ENCODE measurements at regions not wholly inside any gene's neighbourhood (a gene's known extent, or its start where the extent isn't known, plus 50 kb on each side); places are given as distances from the start of the nearest gene placed in this dataset.

DNA sequence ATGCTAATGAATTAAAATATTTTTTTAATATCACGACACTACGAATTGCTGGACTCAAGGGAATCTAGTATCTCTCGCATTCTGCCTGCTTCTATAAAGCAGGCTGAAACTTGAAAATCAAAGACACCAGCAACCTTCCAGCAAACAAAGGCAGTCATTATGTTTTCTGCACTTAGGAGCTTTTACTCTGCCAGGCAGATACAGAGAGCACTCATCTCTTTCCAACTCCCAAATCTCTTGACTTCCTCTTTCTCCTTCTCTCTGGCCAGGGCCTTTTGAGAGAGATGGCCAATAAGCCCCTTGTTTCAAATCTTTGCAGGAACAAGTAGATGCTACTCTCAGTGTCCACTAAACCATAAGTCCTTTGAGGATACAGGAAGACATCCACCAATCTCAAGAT is 95.2 kb upstream of the KLF3 start:
- Histone ChIP-seq H3K9me3 (ENCODE audit: insufficient read depth, low read length) (peaks cover 6% of the 10 kb centered on the region; the same call in 1 of the 2 replicates), H3K36me3 (ENCODE audit: insufficient read depth, insufficient read length, low read length) (no peaks in the 10 kb centered on the region), H3K4me3 (ENCODE audit: insufficient read length, low read depth) (no peak overlapping the region), H3K4me1 (ENCODE audit: insufficient read depth, insufficient read length) (no peaks in the 10 kb centered on the region), H3K9ac (ENCODE audit: insufficient read length, low read depth) (no peak overlapping the region), H3K27me3 (ENCODE audit: insufficient read depth, insufficient read length) (no peaks in the 10 kb centered on the region)
- TF ChIP-seq SUZ12 (IDR thresholded peaks at IDR 0.05; ENCODE audit: extremely low read depth, insufficient read depth, insufficient read length) (no peak), ZNF274 (IDR thresholded peaks at IDR 0.05; ENCODE audit: low read depth, low read length) (no peak), YY1 (IDR thresholded peaks at IDR 0.05; ENCODE audit: insufficient read depth, insufficient read length) (no peak)
- DNase-seq (ENCODE audit: low read depth, low spot score) = no peak

GRCh38 chr4:38570647-38571276 is 93.2 kb upstream of the KLF3 start:
- H3K9ac ChIP-seq (ENCODE audit: insufficient read length, low read depth) = no peak overlapping the region
- no peaks in the 10 kb centered on the region for H3K27me3 ChIP-seq (ENCODE audit: insufficient read depth, insufficient read length)
- TF ChIP-seq YY1 (IDR thresholded peaks at IDR 0.05; ENCODE audit: insufficient read depth, insufficient read length) (no peak), SUZ12 (IDR thresholded peaks at IDR 0.05; ENCODE audit: extremely low read depth, insufficient read depth, insufficient read length) (no peak), ZNF274 (IDR thresholded peaks at IDR 0.05; ENCODE audit: low read depth, low read length) (no peak)
- no peaks in the 10 kb centered on the region for H3K36me3 ChIP-seq (ENCODE audit: insufficient read depth, insufficient read length, low read length)
- H3K4me1 ChIP-seq (ENCODE audit: insufficient read depth, insufficient read length) = no peaks in the 10 kb centered on the region
- H3K4me3 ChIP-seq (ENCODE audit: insufficient read length, low read depth) = no peak overlapping the region
- peaks cover 6% of the 10 kb centered on the region; the same call in 1 of the 2 replicates for H3K9me3 ChIP-seq (ENCODE audit: insufficient read depth, low read length)
- no peak for DNase-seq (ENCODE audit: low read depth, low spot score)

GRCh38 chr4:38572793-38573192 is 91.2 kb upstream of the KLF3 start:
- TF ChIP-seq YY1 (IDR thresholded peaks at IDR 0.05; ENCODE audit: insufficient read depth, insufficient read length) = no peak
- TF ChIP-seq ZNF274 (IDR thresholded peaks at IDR 0.05; ENCODE audit: low read depth, low read length) = no peak
- TF ChIP-seq SUZ12 (IDR thresholded peaks at IDR 0.05; ENCODE audit: extremely low read depth, insufficient read depth, insufficient read length) = no peak
- peaks cover 6% of the 10 kb centered on the region; the same call in 1 of the 2 replicates for H3K9me3 ChIP-seq (ENCODE audit: insufficient read depth, low read length)
- no peak overlapping the region for H3K4me3 ChIP-seq (ENCODE audit: insufficient read length, low read depth)
- no peaks in the 10 kb centered on the region for H3K27me3 ChIP-seq (ENCODE audit: insufficient read depth, insufficient read length)
- H3K4me1 ChIP-seq (ENCODE audit: insufficient read depth, insufficient read length) = no peaks in the 10 kb centered on the region
- DNase-seq (ENCODE audit: low read depth, low spot score) = no peak
- H3K36me3 ChIP-seq (ENCODE audit: insufficient read depth, insufficient read length, low read length) = no peaks in the 10 kb centered on the region
- no peak overlapping the region for H3K9ac ChIP-seq (ENCODE audit: insufficient read length, low read depth)

DNA sequence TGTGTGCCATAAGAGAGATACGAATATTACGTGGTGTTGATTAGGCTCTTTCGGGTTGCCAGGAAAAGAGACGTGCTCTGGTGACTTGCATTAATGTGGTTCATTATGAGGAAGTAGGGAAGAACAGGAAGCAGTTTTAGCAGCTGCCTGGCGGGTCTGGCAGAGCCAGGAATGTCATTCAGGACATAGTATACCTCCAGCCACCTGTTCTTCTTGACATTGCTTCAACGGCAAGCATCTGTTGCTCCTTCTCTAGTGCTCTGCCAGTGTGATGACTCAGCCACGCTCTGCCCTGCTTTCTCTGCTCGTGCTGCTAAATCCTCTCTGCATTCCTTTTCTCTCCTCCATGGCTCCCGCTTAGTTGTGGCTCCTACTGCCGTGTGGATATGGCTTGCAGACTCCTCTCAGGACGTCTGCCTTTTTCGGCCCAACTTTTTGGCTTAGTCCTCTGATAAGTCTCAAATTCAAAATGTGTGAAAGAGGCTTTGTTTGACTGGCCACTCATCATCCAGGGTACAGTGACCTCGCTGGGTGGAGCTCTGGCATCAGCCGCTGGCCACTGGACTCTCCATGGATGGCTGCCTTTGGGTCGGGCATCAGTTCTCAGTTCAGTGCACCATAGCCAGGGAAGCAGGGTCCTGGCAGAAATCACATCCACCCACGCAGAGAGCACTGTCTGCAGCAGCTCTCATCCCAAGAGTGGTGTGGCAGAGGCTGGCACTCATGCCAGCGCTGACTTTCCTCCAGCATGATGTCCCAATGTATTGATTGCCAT is 89.3 kb upstream of the KLF3 start:
- TF ChIP-seq YY1 (IDR thresholded peaks at IDR 0.05; ENCODE audit: insufficient read depth, insufficient read length) (no peak), ZNF274 (IDR thresholded peaks at IDR 0.05; ENCODE audit: low read depth, low read length) (no peak)
- Histone ChIP-seq H3K36me3 (ENCODE audit: insufficient read depth, insufficient read length, low read length) (no peaks in the 10 kb centered on the region), H3K9me3 (ENCODE audit: insufficient read depth, low read length) (peaks cover 6% of the 10 kb centered on the region; the same call in 1 of the 2 replicates), H3K4me3 (ENCODE audit: insufficient read length, low read depth) (no peak overlapping the region), H3K9ac (ENCODE audit: insufficient read length, low read depth) (no peak overlapping the region), H3K4me1 (ENCODE audit: insufficient read depth, insufficient read length) (no peaks in the 10 kb centered on the region), H3K27me3 (ENCODE audit: insufficient read depth, insufficient read length) (no peaks in the 10 kb centered on the region)
- no peak for DNase-seq (ENCODE audit: low read depth, low spot score)

DNA sequence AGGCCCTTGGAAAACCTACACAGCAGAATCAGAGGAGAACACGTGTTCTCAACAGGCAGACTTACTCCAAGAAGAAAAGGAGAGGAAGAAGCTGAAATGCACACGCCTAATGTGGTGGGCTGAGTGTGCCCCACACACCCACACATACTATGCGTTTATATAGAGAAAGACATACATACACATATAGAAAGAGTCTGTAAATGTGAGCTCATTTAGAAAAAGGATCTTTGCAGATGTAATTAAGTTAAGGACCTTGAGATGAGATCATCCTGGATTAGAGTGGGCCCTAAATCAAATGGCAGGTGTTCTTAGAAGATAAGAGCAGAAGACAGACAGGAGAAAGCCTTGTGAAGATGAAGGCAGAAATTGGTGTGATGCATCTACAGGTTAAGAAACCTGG is 87.2 kb upstream of the KLF3 start:
- no peaks in the 10 kb centered on the region for H3K27me3 ChIP-seq (ENCODE audit: insufficient read depth, insufficient read length)
- no peaks in the 10 kb centered on the region for H3K36me3 ChIP-seq (ENCODE audit: insufficient read depth, insufficient read length, low read length)
- DNase-seq (ENCODE audit: low read depth, low spot score) = no peak
- no peak for TF ChIP-seq YY1 (IDR thresholded peaks at IDR 0.05; ENCODE audit: insufficient read depth, insufficient read length)
- TF ChIP-seq SUZ12 (IDR thresholded peaks at IDR 0.05; ENCODE audit: extremely low read depth, insufficient read depth, insufficient read length) = no peak
- no peak for TF ChIP-seq ZNF274 (IDR thresholded peaks at IDR 0.05; ENCODE audit: low read depth, low read length)
- H3K4me1 ChIP-seq (ENCODE audit: insufficient read depth, insufficient read length) = no peaks in the 10 kb centered on the region
- H3K9me3 ChIP-seq (ENCODE audit: insufficient read depth, low read length) = peaks cover 6% of the 10 kb centered on the region; the same call in 1 of the 2 replicates
- no peak overlapping the region for H3K9ac ChIP-seq (ENCODE audit: insufficient read length, low read depth)
- no peak overlapping the region for H3K4me3 ChIP-seq (ENCODE audit: insufficient read length, low read depth)

DNA sequence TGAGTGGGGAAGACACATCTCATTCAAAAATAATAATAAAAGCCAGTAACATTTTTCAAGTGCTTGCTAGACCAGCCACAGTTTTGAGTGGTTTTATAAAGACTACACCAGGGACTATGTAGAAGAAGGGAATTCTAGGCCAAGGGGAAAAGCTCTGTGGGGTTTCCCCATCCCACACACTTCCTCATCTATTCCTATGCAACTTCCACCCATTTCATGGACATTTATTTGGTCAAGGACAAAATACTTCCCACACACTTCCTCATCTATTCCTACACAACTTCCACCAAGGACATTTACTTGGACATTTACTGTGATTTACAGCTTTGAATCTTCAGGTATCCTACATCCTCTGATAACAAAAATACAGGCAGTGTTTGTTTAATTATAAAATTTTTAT is 86.5 kb upstream of the KLF3 start:
- no peak for TF ChIP-seq YY1 (IDR thresholded peaks at IDR 0.05; ENCODE audit: insufficient read depth, insufficient read length)
- no peak for TF ChIP-seq SUZ12 (IDR thresholded peaks at IDR 0.05; ENCODE audit: extremely low read depth, insufficient read depth, insufficient read length)
- TF ChIP-seq ZNF274 (IDR thresholded peaks at IDR 0.05; ENCODE audit: low read depth, low read length) = no peak

DNA sequence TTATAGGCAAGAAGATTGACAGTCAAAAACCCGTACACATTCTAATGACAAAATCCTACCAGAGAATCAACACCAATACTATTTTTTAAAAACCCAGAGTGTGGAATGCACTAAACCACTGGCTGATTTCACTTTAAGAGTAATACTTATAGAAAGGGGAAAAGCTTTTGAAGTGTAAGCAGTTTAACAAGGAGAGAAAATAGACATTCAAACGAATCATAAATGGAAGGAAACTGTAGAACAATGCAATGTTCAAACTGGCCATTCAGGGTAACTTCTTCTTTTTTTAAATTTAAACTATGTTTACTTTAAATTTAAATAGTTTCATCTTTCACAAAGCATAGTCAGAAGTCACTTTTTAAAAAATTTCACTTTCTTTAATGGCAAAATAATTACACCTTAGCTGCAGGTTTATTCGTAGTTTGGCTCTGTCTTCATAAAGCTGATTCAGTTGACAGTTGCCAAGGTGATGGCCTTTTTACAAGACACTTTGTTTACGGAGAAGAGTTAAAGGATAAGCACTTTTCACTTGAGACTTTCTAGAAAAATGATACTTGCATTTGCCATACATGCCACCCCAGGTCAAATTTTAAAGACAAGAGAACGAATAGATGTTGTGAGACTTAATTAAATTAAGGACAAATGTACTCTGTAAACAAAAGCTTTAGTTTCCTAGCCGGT is 82.4 kb upstream of the KLF3 start:
- no peak for TF ChIP-seq SUZ12 (IDR thresholded peaks at IDR 0.05; ENCODE audit: extremely low read depth, insufficient read depth, insufficient read length)
- TF ChIP-seq YY1 (IDR thresholded peaks at IDR 0.05; ENCODE audit: insufficient read depth, insufficient read length) = no peak
- no peak for TF ChIP-seq ZNF274 (IDR thresholded peaks at IDR 0.05; ENCODE audit: low read depth, low read length)
- Histone ChIP-seq H3K4me1 (ENCODE audit: insufficient read depth, insufficient read length) (no peaks in the 10 kb centered on the region), H3K4me3 (ENCODE audit: insufficient read length, low read depth) (no peak overlapping the region), H3K27me3 (ENCODE audit: insufficient read depth, insufficient read length) (no peaks in the 10 kb centered on the region), H3K9ac (ENCODE audit: insufficient read length, low read depth) (no peak overlapping the region), H3K36me3 (ENCODE audit: insufficient read depth, insufficient read length, low read length) (no peaks in the 10 kb centered on the region), H3K9me3 (ENCODE audit: insufficient read depth, low read length) (no peaks in the 10 kb centered on the region)
- no peak for DNase-seq (ENCODE audit: low read depth, low spot score)

More for the DNA sequence above, 86.5 kb upstream of the KLF3 start:
- H3K4me3 ChIP-seq (ENCODE audit: insufficient read length, low read depth) = no peak overlapping the region
- no peaks in the 10 kb centered on the region for H3K27me3 ChIP-seq (ENCODE audit: insufficient read depth, insufficient read length)
- no peak overlapping the region for H3K9ac ChIP-seq (ENCODE audit: insufficient read length, low read depth)
- H3K9me3 ChIP-seq (ENCODE audit: insufficient read depth, low read length) = peaks cover 6% of the 10 kb centered on the region; the same call in 1 of the 2 replicates
- DNase-seq (ENCODE audit: low read depth, low spot score) = no peak
- no peaks in the 10 kb centered on the region for H3K36me3 ChIP-seq (ENCODE audit: insufficient read depth, insufficient read length, low read length)
- H3K4me1 ChIP-seq (ENCODE audit: insufficient read depth, insufficient read length) = no peaks in the 10 kb centered on the region
